ENCODE measurements at regions not wholly inside any gene's neighbourhood (a gene's known extent, or its start where the extent isn't known, plus 50 kb on each side); places are given as distances from the start of the nearest gene placed in this dataset.

- no peak for DNase-seq
Measured at GRCh38 chr1:208741296-208741695, 497.1 kb upstream of the PLXNA2 start.

- DNase-seq: no peak
Measured at GRCh38 chr1:208743361-208743760, 499.2 kb upstream of the PLXNA2 start.

DNA sequence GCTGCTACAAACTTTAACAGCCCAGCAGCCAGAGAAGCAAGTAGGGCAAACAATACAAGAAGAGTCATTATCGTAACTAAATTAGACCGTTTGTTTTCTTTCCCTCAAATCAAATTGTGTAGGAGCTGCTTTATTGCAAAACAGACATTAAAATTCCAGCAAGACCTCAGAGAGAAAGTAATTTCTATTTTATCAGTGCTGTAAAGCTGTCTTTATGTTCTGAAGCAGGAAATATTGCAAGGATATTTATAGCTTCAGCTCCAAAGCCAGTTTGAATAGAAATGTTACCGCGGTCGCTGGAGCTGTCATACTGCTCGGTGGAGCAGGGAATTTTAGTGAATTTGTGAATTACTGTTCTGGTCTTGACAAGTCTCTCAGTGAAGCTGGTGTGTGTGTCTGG lies 503.8 kb upstream of the PLXNA2 start:
- no peak for DNase-seq

- DNase-seq: no peak
Measured at GRCh38 chr1:208748387-208749165, 504.4 kb upstream of the PLXNA2 start.

GRCh38 chr1:208756339-208756981 lies 512.3 kb upstream of the PLXNA2 start:
- DNase-seq: no peak

GRCh38 chr1:208757846-208758245 lies 513.7 kb upstream of the PLXNA2 start:
- DNase-seq: no peak

DNA sequence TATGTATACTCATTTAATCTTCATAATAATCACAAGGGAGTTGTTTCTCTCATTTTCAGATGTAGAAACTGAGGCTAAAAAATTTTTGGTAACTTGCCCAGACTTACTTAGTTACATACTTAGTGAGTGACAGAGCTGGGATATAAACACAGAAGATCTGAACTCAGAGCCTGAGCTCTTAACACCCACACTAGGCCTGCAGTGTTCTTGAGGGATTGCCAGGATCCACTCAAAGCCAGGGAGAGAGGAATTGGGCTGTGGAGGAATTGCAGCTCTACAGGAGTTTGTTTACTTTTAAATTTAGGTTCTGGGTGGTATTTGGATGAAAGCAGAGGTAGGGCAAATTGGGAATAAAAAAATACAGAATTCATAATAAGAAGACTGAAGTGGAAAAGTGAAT lies 515.1 kb upstream of the PLXNA2 start:
- DNase-seq: no peak

DNA sequence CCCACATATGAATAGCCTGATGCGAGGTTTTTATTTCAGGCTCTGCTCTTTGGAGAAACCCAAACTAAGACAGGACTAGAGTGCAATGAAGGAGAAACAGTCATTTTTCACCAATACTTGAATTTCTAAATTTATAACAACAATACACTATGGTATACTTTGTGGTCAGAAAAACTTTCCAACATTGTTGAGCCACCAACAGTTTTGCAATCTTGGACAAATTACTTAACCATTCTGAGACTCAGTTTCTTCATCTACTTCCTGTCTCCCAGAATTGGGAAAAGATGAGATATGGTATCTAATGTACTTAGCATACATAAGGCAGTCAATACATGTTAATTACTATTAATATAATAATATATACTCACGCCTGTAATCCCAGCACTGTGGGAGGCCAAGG lies 519.8 kb upstream of the PLXNA2 start:
- DNase-seq: no peak

GRCh38 chr1:208766832-208767231 lies 522.6 kb upstream of the PLXNA2 start:
- DNase-seq: peak; percentile 30

DNA sequence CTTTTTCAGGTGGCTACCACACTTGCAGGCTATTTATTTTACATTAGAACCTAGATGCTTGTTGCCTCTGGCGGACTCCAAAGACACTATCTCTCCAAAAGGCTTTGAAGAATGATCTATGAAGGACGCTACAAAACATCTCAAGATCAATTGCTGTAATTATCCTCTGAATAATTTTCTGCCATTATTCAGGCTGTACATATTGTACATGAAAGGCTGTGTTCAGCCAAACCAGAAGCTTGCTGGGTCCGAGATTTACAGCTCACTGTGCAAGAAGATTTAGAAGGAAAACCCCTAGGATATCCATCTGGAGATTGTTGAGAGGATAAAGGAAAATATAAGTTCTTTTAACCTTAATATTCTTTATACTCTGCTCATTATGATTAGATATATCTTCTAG lies 523.6 kb upstream of the PLXNA2 start:
- DNase-seq: no peak

DNA sequence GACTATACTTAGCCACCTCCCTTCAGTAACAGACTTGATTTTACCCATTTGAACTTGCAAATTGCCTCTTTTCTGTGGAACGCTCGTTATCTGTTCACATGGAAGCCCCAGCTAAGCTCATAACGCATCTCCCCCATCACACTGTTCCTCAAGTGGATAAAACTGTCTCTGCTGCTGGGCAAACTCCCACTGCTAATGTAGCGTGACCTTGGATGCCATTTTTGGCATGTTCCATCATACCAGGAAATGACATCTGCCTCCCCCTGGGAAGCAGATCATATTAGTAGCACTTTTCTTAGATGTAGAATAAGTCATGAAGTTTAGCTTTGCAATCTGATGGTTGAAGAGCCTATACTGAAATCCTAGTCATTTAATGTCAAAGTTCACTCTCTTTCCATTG lies 528.7 kb upstream of the PLXNA2 start:
- no peak for DNase-seq

DNA sequence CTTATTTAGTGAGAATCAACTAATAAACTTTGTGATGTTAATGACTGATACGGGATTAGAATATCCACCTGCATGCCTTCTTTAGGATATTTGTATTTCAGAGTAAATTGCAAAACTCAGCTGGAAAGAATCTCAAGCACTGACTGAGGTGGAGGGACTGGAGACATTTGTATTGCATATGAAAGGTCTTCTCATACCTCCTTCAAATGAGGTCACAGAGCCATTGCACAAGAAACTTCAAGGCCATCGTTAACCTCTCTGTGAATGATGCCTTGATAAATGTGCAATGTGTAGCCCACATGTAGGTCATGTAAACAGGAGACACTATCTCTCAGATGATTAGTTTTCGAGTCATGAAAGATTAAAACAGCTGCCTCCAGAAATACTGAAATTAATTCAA lies 531.7 kb upstream of the PLXNA2 start:
- no peak for DNase-seq

GRCh38 chr1:208778417-208778816 lies 534.2 kb upstream of the PLXNA2 start:
- no peak for DNase-seq

- peak; percentile 30 for DNase-seq
Measured at GRCh38 chr1:208781391-208782045, 537.3 kb upstream of the PLXNA2 start.

- DNase-seq: no peak
Measured at GRCh38 chr1:208782186-208782585, 538.0 kb upstream of the PLXNA2 start.

DNA sequence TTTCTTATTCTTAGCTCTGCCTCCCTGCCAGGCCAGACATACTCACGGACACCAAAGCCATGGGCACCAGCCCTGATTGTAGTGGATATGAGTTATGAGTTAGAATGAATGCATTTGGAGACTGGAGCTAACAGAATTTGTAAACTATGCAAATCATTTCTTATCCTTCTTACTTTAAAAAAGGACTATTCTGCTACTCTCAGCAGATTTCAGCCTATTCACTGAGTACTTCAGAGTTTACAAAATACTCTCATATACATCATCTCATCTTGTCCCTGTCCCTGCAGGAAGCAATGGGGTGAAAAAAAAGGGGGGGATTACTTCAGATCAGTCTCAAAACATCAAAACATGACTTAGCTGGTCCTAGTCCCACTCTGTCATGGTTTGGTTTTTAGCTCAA lies 541.4 kb upstream of the PLXNA2 start:
- DNase-seq: no peak

DNA sequence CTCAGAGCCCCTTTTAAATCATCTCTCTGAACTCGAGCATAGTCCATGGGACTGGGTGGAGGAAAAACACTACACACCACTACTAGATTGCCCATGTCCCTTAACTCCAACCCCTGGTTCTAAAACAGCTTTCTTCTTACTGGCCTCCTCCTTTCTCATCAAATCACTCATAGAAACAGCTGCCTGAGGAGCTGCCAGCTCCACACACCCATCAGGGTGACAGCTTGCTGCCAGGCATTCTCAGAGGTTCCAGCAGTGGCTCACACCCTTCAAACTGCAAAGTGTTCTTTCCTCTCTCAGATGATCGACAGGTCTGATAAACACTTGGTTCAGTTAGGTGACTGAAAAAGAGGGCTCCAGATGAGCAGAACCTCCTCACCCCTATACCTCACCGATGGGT lies 543.0 kb upstream of the PLXNA2 start:
- DNase-seq: no peak

DNA sequence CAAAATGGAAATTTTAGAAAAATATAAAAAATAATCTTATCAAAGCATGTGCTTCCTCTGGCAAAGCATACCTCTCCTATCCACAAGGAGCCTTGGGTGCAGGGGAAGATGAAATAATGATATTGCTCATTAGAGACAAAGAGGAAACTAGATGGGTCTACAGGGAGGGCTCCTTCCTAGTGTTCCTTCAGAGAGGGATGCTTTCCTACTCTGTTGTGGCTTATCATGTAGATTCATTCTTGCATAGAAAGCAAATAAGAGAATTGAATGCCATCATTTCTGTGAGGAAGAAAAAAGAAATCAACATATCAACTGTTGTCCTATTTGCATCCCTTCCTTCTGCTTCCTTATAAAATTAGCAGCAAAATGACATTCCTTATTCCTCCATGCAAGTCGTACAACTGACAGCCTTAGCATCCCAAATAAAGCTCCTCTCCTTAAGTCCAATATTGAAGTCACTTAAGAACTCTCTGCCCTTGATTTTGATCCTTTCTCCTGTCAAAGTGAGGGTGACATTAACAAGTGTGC lies 543.9 kb upstream of the PLXNA2 start:
- no peak for DNase-seq

GRCh38 chr1:208791456-208791855 lies 547.3 kb upstream of the PLXNA2 start:
- DNase-seq: no peak

- DNase-seq: no peak
Measured at GRCh38 chr1:208793861-208794345, 549.7 kb upstream of the PLXNA2 start.

- no peak for DNase-seq
Measured at GRCh38 chr1:208799186-208799585, 555.0 kb upstream of the PLXNA2 start.

- no peak for DNase-seq
Measured at GRCh38 chr1:208803011-208803811, 559.0 kb upstream of the PLXNA2 start.

Data from NCI-H2029 treated with DMSO at 0.1 percent for 48 hours (cell line).